ENCODE measurements at regions not wholly inside any gene's neighbourhood (a gene's known extent, or its start where the extent isn't known, plus 50 kb on each side); places are given as distances from the start of the nearest gene placed in this dataset.

DNA sequence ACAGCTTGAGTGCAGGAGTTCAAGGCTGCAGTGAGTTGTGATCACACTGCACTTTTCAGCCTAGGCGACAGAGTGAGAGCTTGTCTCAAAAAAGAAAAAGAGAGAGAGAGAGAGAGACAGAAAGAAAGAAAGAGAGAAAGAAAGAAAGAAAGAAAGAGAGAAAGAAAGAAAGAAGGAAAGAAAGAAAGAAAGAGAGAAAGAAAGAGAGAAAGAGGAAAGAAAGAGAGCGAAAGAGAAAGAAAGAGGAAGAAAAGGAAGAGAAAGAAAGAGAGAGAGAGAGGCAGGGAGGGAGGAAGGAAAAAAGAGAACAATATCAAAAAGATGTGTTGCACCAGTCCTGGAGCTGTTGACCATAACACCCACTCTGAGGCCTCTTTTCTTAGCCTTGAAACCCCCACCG, 89.8 kb upstream of the MBOAT2 start:
- peak overlapping the region; percentile 62 for H3K4me2 ChIP-seq (ENCODE audit: control insufficient read depth, insufficient read depth)
- H3K27me3 ChIP-seq (replicated peaks in 1 of 2; ENCODE audit: control insufficient read depth in 2 of 2, insufficient read depth in 2 of 2, low read length in 1 of 2), result no peaks in the 10 kb centered on the region
- H3K4me3 ChIP-seq, result no peak overlapping the region
- in situ Hi-C loops (cut with MboI), result no loop called here
- intact Hi-C loops (cut with micrococcal nuclease; ENCODE audit: unreplicated experiment), result loop anchor here (2.0 to 5.0 kb wide), 3 partner anchors 41 to 106 kb away; partner anchors contain the start of gene MBOAT2
- peak overlapping the region; percentile 57; the same call in 1 of the 2 replicates for H3K27ac ChIP-seq (ENCODE audit: control insufficient read depth, insufficient read depth)
- ChIA-PET POLR2A (interaction anchor here (0.7 to 2.4 kb wide), 5 partner anchors 40 to 111 kb away, joined by 4 to 10 read pairs (median 6); partner anchors contain the start of gene MBOAT2), RAD21 (ENCODE audit: unreplicated experiment) (interaction anchor here (0.7 to 3.0 kb wide), 24 partner anchors 7 to 531 kb away, joined by 3 to 52 read pairs (median 6); partner anchors contain the start of genes ID2 and MBOAT2), SMC1A (ENCODE audit: uncharacterized antibody, unreplicated experiment) (interaction anchor here (1.2 to 4.3 kb wide), 18 partner anchors 19 to 290 kb away, joined by 3 to 36 read pairs (median 8); no protein-coding TSS in a partner anchor), CTCF (interaction anchor here (0.9 to 3.0 kb wide), 13 partner anchors 8 to 219 kb away, joined by 3 to 28 read pairs (median 5); no protein-coding TSS in a partner anchor)
- H4K20me1 ChIP-seq (ENCODE audit: control insufficient read depth, insufficient read depth), result no peaks in the 10 kb centered on the region
- H3K9me3 ChIP-seq (replicated peaks; ENCODE audit: control insufficient read depth, insufficient read depth, low read length), result no peaks in the 10 kb centered on the region
- no peak overlapping the region for H3K9ac ChIP-seq (ENCODE audit: control insufficient read depth, insufficient read depth, low read length)
- 37% methylated on average over 3 of the region's 3 CpGs for WGBS (ENCODE audit: insufficient coverage, insufficient replicate concordance, low lambda C conversion rate, missing lambda C conversion rate)
- ATAC-seq, result peak; percentile 12; the same call in 2 of the 3 replicates
- H3K36me3 ChIP-seq (ENCODE audit: control insufficient read depth in 2 of 2, insufficient read depth in 2 of 2, low read length in 1 of 2), result no peaks in the 10 kb centered on the region
- peaks cover 20% of the 10 kb centered on the region for H3K4me1 ChIP-seq (ENCODE audit: control insufficient read depth, insufficient read depth, low read length)
- H3K79me2 ChIP-seq (ENCODE audit: control insufficient read depth, insufficient read depth, low read length), result no peaks in the 10 kb centered on the region
- DNase-seq (ENCODE audit: low read depth, low spot score), result no peak
- FAIRE-seq, result no peak
- no peak overlapping the region for H2AFZ ChIP-seq (ENCODE audit: control insufficient read depth, low read depth, low read length)
- BruUV-seq (replicated peaks), result no TSS peak
- TF ChIP-seq MAX (IDR thresholded peaks at IDR 0.05; ENCODE audit: low read depth, low read length), result no peak
- TF ChIP-seq MLLT1 (IDR thresholded peaks at IDR 0.05), result no peak
- no peak for TF ChIP-seq POLR2AphosphoS2 (IDR thresholded peaks at IDR 0.05; ENCODE audit: low read depth, low read length)
- TF ChIP-seq ESRRA (IDR thresholded peaks at IDR 0.05; ENCODE audit: low read length), result no peak
- no peak for TF ChIP-seq MXI1 (IDR thresholded peaks at IDR 0.05; ENCODE audit: low read depth, low read length)
- no peak for TF ChIP-seq EZH2 (IDR thresholded peaks at IDR 0.05; ENCODE audit: borderline replicate concordance, control insufficient read depth, low read depth, low read length)
- no peak for TF ChIP-seq SKIL (IDR thresholded peaks at IDR 0.05; ENCODE audit: low read depth, poor library complexity, severe bottlenecking)
- no peak for TF ChIP-seq E2F4 (IDR thresholded peaks at IDR 0.05; ENCODE audit: low read depth, low read length)
- no peak for TF ChIP-seq CBX3 (IDR thresholded peaks at IDR 0.05; ENCODE audit: borderline replicate concordance, low read depth)
- TF ChIP-seq RELA (IDR thresholded peaks at IDR 0.05; ENCODE audit: borderline replicate concordance, partially characterized antibody), result no peak
- TF ChIP-seq, protein P1, sequence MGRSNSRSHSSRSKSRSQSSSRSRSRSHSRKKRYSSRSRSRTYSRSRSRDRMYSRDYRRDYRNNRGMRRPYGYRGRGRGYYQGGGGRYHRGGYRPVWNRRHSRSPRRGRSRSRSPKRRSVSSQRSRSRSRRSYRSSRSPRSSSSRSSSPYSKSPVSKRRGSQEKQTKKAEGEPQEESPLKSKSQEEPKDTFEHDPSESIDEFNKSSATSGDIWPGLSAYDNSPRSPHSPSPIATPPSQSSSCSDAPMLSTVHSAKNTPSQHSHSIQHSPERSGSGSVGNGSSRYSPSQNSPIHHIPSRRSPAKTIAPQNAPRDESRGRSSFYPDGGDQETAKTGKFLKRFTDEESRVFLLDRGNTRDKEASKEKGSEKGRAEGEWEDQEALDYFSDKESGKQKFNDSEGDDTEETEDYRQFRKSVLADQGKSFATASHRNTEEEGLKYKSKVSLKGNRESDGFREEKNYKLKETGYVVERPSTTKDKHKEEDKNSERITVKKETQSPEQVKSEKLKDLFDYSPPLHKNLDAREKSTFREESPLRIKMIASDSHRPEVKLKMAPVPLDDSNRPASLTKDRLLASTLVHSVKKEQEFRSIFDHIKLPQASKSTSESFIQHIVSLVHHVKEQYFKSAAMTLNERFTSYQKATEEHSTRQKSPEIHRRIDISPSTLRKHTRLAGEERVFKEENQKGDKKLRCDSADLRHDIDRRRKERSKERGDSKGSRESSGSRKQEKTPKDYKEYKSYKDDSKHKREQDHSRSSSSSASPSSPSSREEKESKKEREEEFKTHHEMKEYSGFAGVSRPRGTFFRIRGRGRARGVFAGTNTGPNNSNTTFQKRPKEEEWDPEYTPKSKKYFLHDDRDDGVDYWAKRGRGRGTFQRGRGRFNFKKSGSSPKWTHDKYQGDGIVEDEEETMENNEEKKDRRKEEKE (IDR thresholded peaks at IDR 0.05), result no peak
- peak; percentile 37 for TF ChIP-seq MTA2 (IDR thresholded peaks at IDR 0.05; ENCODE audit: low read depth)
- TF ChIP-seq CHD4 (IDR thresholded peaks at IDR 0.05), result no peak
- no peak for TF ChIP-seq HDAC2 (IDR thresholded peaks at IDR 0.05)
- TF ChIP-seq RCOR1 (conservative IDR thresholded peaks at IDR 0.05; ENCODE audit: low read depth, low read length), result no peak
